Cardiac fibroblast (primary cell): ENCODE measurements at regions not wholly inside any gene's neighbourhood (a gene's known extent, or its start where the extent isn't known, plus 50 kb on each side); places are given as distances from the start of the nearest gene placed in this dataset.
"Not testable (repeated sequence)": the region's sequence is repeated elsewhere in the genome, so short reads cannot be mapped to it uniquely, and the experiment has no call there.

Experiments used
- DNase-seq, 2 donors: peaks; one replicate each; pipeline versions ENCODE4 v3.0.0 to v3.0.0-alpha.2; 2010; ENCODE audit warnings: low read depth in 2 of 2
- H3K4me3 ChIP-seq, 2 donors: replicated peaks in 1 of 2; 1 replicate in 1 of 2; 2 replicates in 1 of 2; pipeline ENCODE4 v1.5.1; 2011; ENCODE audit warnings: low read depth in 2 of 2, low read length in 2 of 2, mild to moderate bottlenecking in 2 of 2, moderate library complexity in 1 of 2
- CTCF ChIP-seq: IDR thresholded peaks from one replicate; pipeline ENCODE4 v1.5.1; 2011; ENCODE audit warnings: low read depth, mild to moderate bottlenecking, low read length, inconsistent platforms

GRCh38 chr14:105894125-105894977 is 368.0 kb downstream of the TMEM121 start:
- no peak overlapping the region for H3K4me3 ChIP-seq
- TF ChIP-seq CTCF, result no peak
- no peak for DNase-seq

- no peak for TF ChIP-seq CTCF
- H3K4me3 ChIP-seq, result no peak overlapping the region
- DNase-seq, result no peak
Measured at GRCh38 chr14:105894978-105895881, 368.8 kb downstream of the TMEM121 start.

GRCh38 chr14:105896206-105896605 is 369.8 kb downstream of the TMEM121 start:
- not testable (repeated sequence) for H3K4me3 ChIP-seq, DNase-seq

GRCh38 chr14:105896961-105897724 is 370.8 kb downstream of the TMEM121 start:
- not testable (repeated sequence) for H3K4me3 ChIP-seq

GRCh38 chr14:105897725-105898113 is 371.3 kb downstream of the TMEM121 start:
- DNase-seq, result no peak
- no peak for TF ChIP-seq CTCF
- no peak overlapping the region for H3K4me3 ChIP-seq

More at GRCh38 chr14:105896961-105897724, 370.8 kb downstream of the TMEM121 start:
- DNase-seq, result not testable (repeated sequence)

- no peak for DNase-seq
- H3K4me3 ChIP-seq, result no peak overlapping the region
- TF ChIP-seq CTCF, result no peak
Measured at GRCh38 chr14:105898482-105899010, 372.2 kb downstream of the TMEM121 start.

GRCh38 chr14:105899071-105899641 is 372.8 kb downstream of the TMEM121 start:
- no peak overlapping the region for H3K4me3 ChIP-seq
- DNase-seq, result no peak
- no peak for TF ChIP-seq CTCF
